Hindlimb muscle (tissue), 1 donor: ENCODE measurements at regions not wholly inside any gene's neighbourhood (a gene's known extent, or its start where the extent isn't known, plus 50 kb on each side); places are given as distances from the start of the nearest gene placed in this dataset.
"Not testable (repeated sequence)": the region's sequence is repeated elsewhere in the genome, so short reads cannot be mapped to it uniquely, and the experiment has no call there.

Source experiments
- DNase-seq: peaks from one replicate; pipeline ENCODE4 v3.0.0-alpha.2; 2013

GRCh38 chr4:117821834-117822233, 212.5 kb upstream of the NDST3 start:
- no peak for DNase-seq

- no peak for DNase-seq
Measured at GRCh38 chr4:117823388-117823787, 210.9 kb upstream of the NDST3 start.

- no peak for DNase-seq
Measured at GRCh38 chr4:117825600-117825999, 208.7 kb upstream of the NDST3 start.

DNA sequence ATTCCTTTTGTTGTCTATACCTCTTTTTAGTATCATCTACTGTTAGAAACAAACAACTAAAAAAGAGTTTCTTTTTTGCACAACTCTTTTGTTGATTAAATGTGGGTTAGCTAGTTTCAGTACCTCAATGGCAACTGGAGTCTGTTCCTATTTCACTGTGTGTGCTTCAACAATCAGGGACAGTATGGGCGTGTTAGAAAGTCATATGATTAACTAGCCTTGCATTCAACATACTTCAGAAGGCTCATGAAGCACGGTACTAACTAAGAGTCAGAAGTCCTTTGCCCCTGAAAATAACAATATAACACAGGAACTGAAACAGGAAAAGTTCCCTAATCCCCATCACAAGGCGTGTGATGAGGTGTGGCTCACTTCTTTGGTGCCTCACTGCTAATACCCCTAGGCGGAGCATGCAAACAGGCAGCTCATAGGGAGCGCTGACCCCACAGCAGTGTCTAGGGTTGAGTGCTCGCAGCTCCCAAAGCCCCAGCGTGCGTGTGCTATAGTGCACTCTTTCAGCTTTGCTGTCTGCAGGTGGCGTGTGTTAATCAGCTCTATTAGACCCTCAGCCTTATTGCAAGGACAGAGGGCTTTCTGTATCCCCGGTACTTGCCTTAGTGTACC, 203.1 kb upstream of the NDST3 start:
- no peak for DNase-seq

DNA sequence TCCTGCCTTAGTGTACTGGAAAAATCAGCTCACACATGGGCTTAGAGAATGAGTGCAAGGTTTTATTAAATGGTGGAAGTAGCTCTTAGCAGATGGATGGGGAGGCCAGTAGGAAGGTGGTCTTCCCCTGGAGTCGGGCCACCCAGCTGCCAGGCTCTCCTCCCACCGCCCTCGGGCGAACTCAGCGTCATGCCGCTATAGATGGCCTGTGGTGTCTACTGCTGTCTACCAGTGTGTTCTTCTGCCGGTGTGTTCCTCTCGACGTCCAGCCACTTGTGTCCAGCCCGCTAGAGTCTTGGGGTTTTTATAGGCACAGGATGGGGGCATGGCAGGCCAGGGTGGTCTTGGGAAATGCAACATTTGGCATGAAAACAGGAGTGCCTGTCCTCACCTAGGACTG, 198.7 kb upstream of the NDST3 start:
- DNase-seq = no peak

- DNase-seq = no peak
Measured at GRCh38 chr4:117844594-117844993, 189.7 kb upstream of the NDST3 start.

DNA sequence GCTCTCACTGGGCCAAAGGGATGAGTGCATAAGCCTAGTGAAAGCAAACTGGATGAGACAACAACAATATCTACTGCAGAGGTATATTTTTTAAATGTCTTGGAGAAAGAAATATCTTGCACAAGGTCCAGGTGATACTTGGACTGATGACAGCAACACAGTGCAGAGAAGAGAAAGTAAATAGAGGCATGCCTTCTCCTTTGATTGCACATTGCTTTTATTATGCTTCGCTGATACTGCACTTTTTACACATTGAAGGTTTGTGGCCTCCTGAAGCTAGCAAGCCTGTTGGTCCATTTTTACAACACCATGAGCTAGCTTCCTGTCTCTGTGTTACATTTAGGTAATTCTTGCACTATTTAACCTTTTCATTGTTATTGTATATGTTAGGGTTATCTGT, 189.0 kb upstream of the NDST3 start:
- DNase-seq = no peak

DNA sequence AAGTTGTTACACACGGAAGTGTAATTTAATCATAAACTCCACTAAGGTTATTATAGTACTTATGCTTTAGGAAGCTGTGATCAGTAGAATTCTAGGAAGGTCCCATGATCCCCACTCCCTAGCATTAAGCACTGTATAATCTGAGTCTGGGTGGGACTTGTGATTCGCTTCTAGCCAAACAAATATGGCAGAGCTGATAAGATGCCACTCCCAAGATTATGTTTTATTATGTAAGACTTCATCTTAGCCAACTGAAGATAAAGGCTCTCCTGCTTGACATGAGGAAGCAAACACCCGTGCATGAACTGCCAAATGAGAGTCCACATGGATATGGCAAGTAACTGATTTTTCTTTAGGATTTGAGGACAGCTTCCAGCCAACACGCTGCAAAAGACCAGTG, 186.4 kb upstream of the NDST3 start:
- DNase-seq = no peak

- DNase-seq = no peak
Measured at GRCh38 chr4:117868201-117868600, 166.1 kb upstream of the NDST3 start.

- no peak for DNase-seq
Measured at GRCh38 chr4:117873779-117874178, 160.5 kb upstream of the NDST3 start.

DNA sequence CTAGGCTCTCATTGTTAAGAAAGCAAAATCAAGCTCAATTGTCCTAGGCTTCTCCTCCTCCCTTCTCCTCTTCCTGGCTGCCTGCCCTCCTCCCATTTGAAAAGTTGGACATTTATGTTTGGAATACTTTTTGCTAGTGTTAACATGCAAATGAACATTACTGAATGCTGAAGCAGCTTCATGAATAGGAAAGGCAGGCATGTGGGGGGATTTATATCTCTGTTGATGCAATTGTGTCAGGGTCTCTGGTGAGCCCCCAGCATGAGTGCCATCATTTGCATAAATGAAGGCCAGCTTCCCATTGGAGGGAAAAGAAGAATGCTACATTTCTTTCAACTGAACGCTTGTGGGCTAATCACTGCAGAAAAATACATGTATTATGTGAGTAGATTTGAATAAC, 160.1 kb upstream of the NDST3 start:
- no peak for DNase-seq

DNA sequence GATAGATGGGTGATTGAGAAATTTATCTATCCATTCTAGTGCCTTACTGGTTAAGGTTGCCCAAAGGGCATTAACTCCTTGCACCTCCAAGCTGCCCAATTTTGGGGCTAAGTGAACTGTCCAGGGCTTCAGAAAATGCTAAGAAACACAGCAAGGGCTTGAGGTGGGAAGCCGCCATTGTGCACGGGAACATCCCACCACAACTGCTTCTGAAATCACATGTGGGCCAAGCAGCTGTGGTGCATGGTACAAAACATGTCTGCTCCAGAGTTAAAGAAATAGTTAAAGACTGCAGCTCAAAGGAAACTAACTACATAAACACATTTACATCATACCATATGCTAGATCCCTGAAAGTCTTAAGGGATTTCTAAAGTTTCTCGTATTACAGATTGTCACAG, 144.3 kb upstream of the NDST3 start:
- no peak for DNase-seq

DNA sequence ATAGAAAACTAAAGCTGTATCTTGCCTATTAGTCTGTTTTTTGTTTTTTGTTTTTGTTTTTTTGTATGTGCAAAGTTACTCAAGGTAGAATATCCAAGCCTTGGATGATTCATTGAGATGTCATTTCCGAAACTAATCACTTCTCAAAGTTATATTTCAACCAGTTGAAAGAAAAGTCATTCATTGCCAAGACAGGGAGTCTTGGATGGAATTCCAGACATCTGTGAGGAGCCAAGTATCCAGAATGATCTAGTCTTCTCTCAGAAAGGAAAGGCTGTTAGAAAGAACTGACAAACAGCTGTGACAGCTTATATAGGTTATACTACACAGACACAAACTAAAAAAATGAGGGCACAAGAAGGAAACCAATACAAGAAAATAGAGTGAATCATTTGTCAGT, 141.1 kb upstream of the NDST3 start:
- DNase-seq = peak; percentile 9

DNA sequence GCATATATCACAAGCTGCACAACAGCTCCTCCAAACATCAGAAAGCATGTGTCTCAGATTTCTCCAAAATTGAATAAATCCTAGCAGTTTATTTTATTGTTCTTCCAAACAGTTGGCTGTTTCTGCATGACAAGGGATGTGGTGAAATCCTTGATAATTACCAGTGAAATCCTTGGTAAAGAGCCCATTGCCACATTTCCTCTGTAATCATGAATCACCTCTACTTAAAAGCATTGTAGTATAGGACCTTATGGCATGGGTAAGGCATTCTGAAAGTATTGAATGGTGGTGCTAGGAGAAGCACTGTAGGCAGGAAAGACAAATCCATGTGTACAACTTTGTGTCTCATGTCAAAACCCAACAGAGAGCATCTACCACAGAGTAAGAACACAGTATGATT, 135.8 kb upstream of the NDST3 start:
- DNase-seq = no peak

- DNase-seq = no peak
Measured at GRCh38 chr4:117900832-117901231, 133.5 kb upstream of the NDST3 start.

DNA sequence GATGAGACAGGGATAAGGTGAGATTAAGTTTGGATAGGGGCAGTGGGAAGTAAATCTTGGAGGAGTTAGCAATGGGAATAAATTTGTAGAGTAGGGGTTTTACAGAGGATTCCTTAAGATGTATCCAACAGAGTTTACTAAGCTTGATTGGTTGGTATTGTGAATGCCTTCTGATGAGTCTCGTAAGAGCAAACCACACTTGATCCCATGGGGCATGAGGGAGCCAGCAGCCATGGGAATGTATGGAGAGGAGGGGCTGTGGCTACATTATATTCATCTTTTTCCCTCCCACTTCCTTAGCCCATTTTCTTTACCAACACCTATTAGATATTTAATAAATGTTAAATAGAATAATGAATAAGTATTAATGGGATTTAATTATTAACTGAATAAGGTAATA, 126.6 kb upstream of the NDST3 start:
- DNase-seq = no peak

DNA sequence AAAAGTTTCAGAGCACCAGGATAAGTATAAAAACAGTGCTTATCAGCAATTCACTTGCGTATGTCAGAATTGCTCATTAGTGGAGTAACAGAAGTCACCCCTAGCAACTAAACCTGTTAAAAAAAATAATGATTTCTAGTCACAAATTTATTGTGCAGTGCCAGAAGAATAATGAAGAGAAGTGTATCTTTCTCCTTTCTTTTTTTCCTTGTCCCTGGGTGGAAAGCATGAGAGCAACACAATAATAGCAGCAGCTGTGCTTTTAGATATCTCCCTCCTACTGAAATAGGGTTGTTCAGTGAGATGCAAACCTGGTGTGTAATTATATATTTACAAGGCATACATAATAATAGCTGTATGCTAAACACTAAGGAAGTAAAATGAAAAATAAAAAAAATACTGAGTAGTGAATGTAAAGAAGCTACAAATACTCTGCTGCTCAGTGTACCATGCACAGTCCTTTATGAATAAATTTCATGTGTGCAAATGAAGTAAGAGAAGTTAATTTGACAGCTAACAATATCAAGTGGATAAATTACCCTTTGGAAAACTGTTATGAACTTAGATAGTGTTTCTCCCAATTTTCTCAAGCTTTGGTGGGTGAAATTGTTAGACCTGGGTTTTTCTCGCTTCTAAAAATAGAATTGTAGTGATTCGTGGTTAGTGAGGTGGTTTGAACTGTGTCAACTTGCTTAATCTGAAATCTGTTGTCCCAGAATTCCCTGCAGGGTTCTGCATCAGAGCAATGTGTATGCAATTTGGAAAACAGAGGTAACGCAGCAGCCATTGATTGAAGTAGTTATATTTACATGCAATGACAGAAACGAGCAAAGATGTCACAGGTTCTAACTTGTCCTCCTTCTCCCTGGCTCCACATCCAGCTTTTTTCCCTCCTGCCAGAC, 125.7 kb upstream of the NDST3 start:
- DNase-seq = no peak

GRCh38 chr4:117916728-117917127, 117.6 kb upstream of the NDST3 start:
- DNase-seq = no peak

DNA sequence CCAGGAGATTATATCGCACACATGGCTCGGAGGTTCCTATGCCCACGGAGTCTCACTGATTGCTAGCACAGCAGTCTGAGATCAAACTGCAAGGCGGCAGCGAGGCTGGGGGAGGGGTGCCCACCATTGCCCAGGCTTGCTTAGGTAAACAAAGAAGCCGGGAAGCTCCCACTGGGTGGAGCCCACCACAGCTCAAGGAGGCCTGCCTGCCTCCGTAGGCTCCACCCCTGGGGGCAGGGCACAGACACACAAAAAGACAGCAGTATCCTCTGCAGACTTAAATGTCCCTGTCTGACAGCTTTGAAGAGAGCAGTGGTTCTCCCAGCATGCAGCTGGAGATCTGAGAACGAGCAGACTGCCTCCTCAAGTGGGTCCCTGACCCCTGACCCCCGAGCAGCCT, 112.0 kb upstream of the NDST3 start:
- not testable (repeated sequence) for DNase-seq

DNA sequence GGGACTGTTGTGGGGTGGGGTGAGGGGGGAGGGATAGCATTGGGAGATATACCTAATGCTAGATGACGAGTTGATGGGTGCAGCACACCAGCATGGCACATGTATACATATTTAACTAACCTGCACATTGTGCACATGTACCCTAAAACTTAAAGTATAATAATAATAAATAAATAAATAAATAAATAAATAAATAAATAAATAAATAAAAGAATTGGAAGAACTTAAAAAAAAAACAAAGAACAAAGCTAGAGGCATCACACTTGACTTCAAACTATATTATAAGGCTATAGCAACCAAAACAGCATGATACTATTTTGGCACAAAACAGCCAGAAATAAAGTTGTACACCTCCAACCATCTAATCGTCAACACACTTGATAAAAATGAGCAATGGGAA, 106.5 kb upstream of the NDST3 start:
- DNase-seq = not testable (repeated sequence)

DNA sequence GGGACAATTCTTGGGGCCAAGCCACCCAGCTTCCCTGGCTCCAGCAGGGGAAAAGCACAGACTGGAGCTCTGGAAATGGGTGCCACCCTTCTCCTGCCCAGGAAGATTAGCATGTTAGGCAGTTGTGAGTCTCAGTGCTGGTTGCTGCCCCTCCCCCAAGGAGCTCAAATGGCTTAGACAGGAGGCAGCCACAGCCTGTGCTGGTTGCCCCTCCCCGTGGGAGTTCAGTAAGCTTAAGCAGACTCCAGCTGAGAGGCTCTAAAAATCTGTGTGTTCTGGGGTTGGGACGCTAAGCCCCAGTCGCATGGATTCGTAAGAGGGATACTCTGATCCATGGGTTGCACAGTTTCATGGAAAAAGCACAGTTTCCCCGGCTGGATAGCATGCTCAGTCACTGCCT, 92.7 kb upstream of the NDST3 start:
- DNase-seq = no peak

GRCh38 chr4:117949621-117950020, 84.7 kb upstream of the NDST3 start:
- DNase-seq = no peak

GRCh38 chr4:117957571-117957970, 76.7 kb upstream of the NDST3 start:
- no peak for DNase-seq

GRCh38 chr4:117965622-117966021, 68.7 kb upstream of the NDST3 start:
- no peak for DNase-seq
